HCT116 (cell line): ENCODE measurements at regions not wholly inside any gene's neighbourhood (a gene's known extent, or its start where the extent isn't known, plus 50 kb on each side); places are given as distances from the start of the nearest gene placed in this dataset.

Experiments
- ATAC-seq: fragments of 200-7000 bp; cut with Tn5 transposase; 2 replicates; pipeline ENCODE4 v1.9.1; 2020; ENCODE audit warnings: mild to moderate bottlenecking, moderate library complexity
- BruUV-seq: library from RNA; stranded (reverse); fragments of 400-500 nt; replicated peaks from 2 replicates; lab custom pipeline; 2021; lab: Mats Ljungman, UMichigan
- CTCF ChIA-PET: fragments of 300-600 bp; sonication (Branson Sonifier 250); formaldehyde crosslinking; loops from one replicate; lab custom pipeline; 2021; ENCODE audit warnings: antibody characterized with exemption; lab: Charles Lee
- POLR2A ChIA-PET: fragments of 300-600, 350-600 bp; sonication (Branson Sonifier 250); formaldehyde crosslinking; loops from one replicate; lab custom pipeline; 2021; ENCODE audit warnings: antibody characterized with exemption; lab: Charles Lee
- RAD21 ChIA-PET, 2 experiments: fragments of 300-600 bp; sonication (Branson Sonifier 250); formaldehyde crosslinking; loops; one replicate each; lab custom pipeline; 2023; ENCODE audit warnings: low total read pairs in 2 of 2; ENCODE audit not compliant: uncharacterized antibody in 2 of 2, unreplicated experiment in 2 of 2, low non-redundant PET in 1 of 2; lab: Charles Lee
- DNase-seq: peaks from one replicate; pipeline ENCODE4 v3.0.0-alpha.2; 2010; ENCODE audit warnings: low read depth, low spot score
- H2AFZ ChIP-seq: fragments of 200-600 bp; shearing (Covaris generic), sonication (generic); 2 replicates; pipeline ENCODE4 v1.6.1; 2017; ENCODE audit warnings: low read depth, mixed run types, mixed read lengths, antibody characterized with exemption, low read length; ENCODE audit not compliant: poor library complexity, severe bottlenecking
- H3K27ac ChIP-seq: 2 replicates; pipeline ENCODE4 v1.5.1; 2012; ENCODE audit warnings: low read depth, low read length
- H3K27me3 ChIP-seq: fragments of 200-600 bp; sonication (generic); 2 replicates; pipeline ENCODE4 v1.6.1; 2016; ENCODE audit warnings: mixed run types, low read length, mixed read lengths; ENCODE audit not compliant: insufficient read depth
- H3K36me3 ChIP-seq, 2 experiments: fragments of 200-500 bp in 1 of 2; fragments of 200-600 bp in 1 of 2; sonication (Bioruptor generic) in 1 of 2; sonication (generic) in 1 of 2; 2 replicates each; pipeline versions ENCODE4 v1.5.1 to v1.6.1; 2014 to 2016; ENCODE audit warnings: low read length in 2 of 2, inconsistent platforms in 1 of 2, mixed read lengths in 1 of 2, mixed run types in 1 of 2; ENCODE audit not compliant: insufficient read depth in 2 of 2, control insufficient read depth in 1 of 2
- H3K4me1 ChIP-seq, 2 experiments: fragments of 200-600 bp in 1 of 2; sonication (generic) in 1 of 2; 2 replicates each; pipeline versions ENCODE4 v1.5.1 to v1.6.1; 2012 to 2017; ENCODE audit warnings: low read length in 2 of 2, inconsistent platforms in 1 of 2, mild to moderate bottlenecking in 1 of 2, mixed read lengths in 1 of 2, mixed run types in 1 of 2, moderate library complexity in 1 of 2; ENCODE audit not compliant: insufficient read depth in 2 of 2, control insufficient read depth in 1 of 2
- H3K4me2 ChIP-seq: fragments of 200-600 bp; sonication (generic); 2 replicates; pipeline ENCODE4 v1.6.1; 2017; ENCODE audit warnings: mixed run types, low read length, mixed read lengths
- H3K4me3 ChIP-seq, 2 experiments: fragments of 200-600 bp in 1 of 2; sonication (generic) in 1 of 2; replicated peaks in 1 of 2; 2 replicates each; pipeline ENCODE4 v1.5.1; 2011 to 2016; ENCODE audit warnings: low read length in 2 of 2, control low read depth in 1 of 2, low read depth in 1 of 2, mild to moderate bottlenecking in 1 of 2, mixed read lengths in 1 of 2, mixed run types in 1 of 2
- H3K79me2 ChIP-seq: fragments of 200-600 bp; sonication (generic); 2 replicates; pipeline ENCODE4 v1.6.1; 2017; ENCODE audit warnings: mild to moderate bottlenecking, mixed run types, low read length, moderate library complexity, mixed read lengths; ENCODE audit not compliant: insufficient read depth
- H3K9ac ChIP-seq: fragments of 200-600 bp; sonication (generic); 2 replicates; pipeline ENCODE4 v1.6.1; 2016; ENCODE audit warnings: low read length, mixed read lengths
- H3K9me2 ChIP-seq: fragments of 200-600 bp; sonication (generic), shearing (Covaris generic); 2 replicates; pipeline ENCODE4 v1.6.1; 2017; ENCODE audit warnings: mixed run types, mild to moderate bottlenecking, moderate library complexity; ENCODE audit not compliant: insufficient read depth
- H3K9me3 ChIP-seq, 2 experiments: fragments of 200-500 bp in 1 of 2; fragments of 200-600 bp in 1 of 2; sonication (Bioruptor generic) in 1 of 2; sonication (generic) in 1 of 2; 2 replicates each; pipeline ENCODE4 v1.6.1; 2014 to 2017; ENCODE audit warnings: low read length in 2 of 2, mixed read lengths in 2 of 2, inconsistent platforms in 1 of 2, low read depth in 1 of 2, mild to moderate bottlenecking in 1 of 2, mixed run types in 1 of 2, moderate library complexity in 1 of 2; ENCODE audit not compliant: control insufficient read depth in 1 of 2, insufficient read depth in 1 of 2
- H4K20me1 ChIP-seq: fragments of 200-600 bp; sonication (generic), shearing (Covaris generic); 2 replicates; pipeline ENCODE4 v1.6.1; 2017; ENCODE audit warnings: mixed run types, mild to moderate bottlenecking, moderate library complexity; ENCODE audit not compliant: insufficient read depth
- CBX3 ChIP-seq: IDR thresholded peaks from 2 replicates; pipeline ENCODE4 v1.6.1; 2012; ENCODE audit warnings: low read depth
- CEBPB ChIP-seq: IDR thresholded peaks from 2 replicates; pipeline ENCODE4 v1.6.1; 2012; ENCODE audit warnings: low read depth
- EZH2 ChIP-seq: fragments of 200-600 bp; sonication (generic); IDR thresholded peaks from 2 replicates; pipeline ENCODE4 v1.6.1; 2017; ENCODE audit warnings: antibody characterized with exemption, mixed run types
- RAD21 ChIP-seq: IDR thresholded peaks from 2 replicates; pipeline ENCODE4 v1.6.1; 2012; ENCODE audit warnings: low read depth, mild to moderate bottlenecking
- ZFX ChIP-seq: fragments of 450-650 bp; IDR thresholded peaks from 2 replicates; pipeline ENCODE4 v1.6.1; 2017
- intact Hi-C: fragments of 100-400 bp; cut with micrococcal nuclease; formaldehyde crosslinking; loops from 2 replicates; pipeline ENCODE4 v1.10.0; 2022
- TF ChIP-seq, protein P1 (sequence below): IDR thresholded peaks from 2 replicates; pipeline ENCODE4 v1.6.1; 2011; ENCODE audit warnings: mild to moderate bottlenecking, low read length, moderate library complexity; ENCODE audit not compliant: insufficient replicate concordance; ENCODE audit errors: extremely low read depth
- TF ChIP-seq, protein P2 (sequence below): IDR thresholded peaks from 2 replicates; pipeline ENCODE4 v1.6.1; 2012; ENCODE audit warnings: low read depth
- TF ChIP-seq, protein P3 (sequence below), 3 experiments: fragments of 200-600 bp in 1 of 3; sonication (generic) in 1 of 3; IDR thresholded peaks in 2 of 3; conservative IDR thresholded peaks in 1 of 3; 2 replicates each; pipeline ENCODE4 v1.5.1; 2012 to 2017; ENCODE audit warnings: low read depth in 2 of 3, low read length in 2 of 3, antibody characterized with exemption in 1 of 3, borderline replicate concordance in 1 of 3, control low read depth in 1 of 3, mild to moderate bottlenecking in 1 of 3, mixed read lengths in 1 of 3, mixed run types in 1 of 3, moderate library complexity in 1 of 3; ENCODE audit not compliant: insufficient read depth in 1 of 3

DNA sequence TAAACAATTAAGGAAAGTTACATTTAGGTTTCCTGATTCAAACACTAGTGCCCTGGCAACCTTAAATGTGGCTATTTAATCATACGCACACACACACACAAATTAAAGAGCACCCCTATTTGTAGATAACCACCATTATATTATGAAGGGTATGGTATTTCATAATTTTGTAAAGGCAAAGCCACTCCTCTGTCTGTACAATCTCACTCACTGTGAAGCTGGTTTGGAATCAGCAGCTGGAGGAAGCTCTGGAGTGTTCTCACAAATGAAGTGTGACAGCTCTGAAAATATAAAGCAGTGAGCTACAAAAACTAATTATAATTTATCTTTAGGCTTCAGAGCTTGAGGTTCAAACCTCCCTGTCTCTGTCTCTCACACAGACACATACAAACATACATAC, 57.9 kb upstream of the KCNJ16 start (continued):
- TF ChIP-seq, protein P1, sequence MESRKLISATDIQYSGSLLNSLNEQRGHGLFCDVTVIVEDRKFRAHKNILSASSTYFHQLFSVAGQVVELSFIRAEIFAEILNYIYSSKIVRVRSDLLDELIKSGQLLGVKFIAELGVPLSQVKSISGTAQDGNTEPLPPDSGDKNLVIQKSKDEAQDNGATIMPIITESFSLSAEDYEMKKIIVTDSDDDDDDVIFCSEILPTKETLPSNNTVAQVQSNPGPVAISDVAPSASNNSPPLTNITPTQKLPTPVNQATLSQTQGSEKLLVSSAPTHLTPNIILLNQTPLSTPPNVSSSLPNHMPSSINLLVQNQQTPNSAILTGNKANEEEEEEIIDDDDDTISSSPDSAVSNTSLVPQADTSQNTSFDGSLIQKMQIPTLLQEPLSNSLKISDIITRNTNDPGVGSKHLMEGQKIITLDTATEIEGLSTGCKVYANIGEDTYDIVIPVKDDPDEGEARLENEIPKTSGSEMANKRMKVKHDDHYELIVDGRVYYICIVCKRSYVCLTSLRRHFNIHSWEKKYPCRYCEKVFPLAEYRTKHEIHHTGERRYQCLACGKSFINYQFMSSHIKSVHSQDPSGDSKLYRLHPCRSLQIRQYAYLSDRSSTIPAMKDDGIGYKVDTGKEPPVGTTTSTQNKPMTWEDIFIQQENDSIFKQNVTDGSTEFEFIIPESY: no peak
- TF ChIP-seq ZFX (no peak), EZH2 (no peak), CEBPB (no peak), CBX3 (no peak)
- TF ChIP-seq, protein P2, sequence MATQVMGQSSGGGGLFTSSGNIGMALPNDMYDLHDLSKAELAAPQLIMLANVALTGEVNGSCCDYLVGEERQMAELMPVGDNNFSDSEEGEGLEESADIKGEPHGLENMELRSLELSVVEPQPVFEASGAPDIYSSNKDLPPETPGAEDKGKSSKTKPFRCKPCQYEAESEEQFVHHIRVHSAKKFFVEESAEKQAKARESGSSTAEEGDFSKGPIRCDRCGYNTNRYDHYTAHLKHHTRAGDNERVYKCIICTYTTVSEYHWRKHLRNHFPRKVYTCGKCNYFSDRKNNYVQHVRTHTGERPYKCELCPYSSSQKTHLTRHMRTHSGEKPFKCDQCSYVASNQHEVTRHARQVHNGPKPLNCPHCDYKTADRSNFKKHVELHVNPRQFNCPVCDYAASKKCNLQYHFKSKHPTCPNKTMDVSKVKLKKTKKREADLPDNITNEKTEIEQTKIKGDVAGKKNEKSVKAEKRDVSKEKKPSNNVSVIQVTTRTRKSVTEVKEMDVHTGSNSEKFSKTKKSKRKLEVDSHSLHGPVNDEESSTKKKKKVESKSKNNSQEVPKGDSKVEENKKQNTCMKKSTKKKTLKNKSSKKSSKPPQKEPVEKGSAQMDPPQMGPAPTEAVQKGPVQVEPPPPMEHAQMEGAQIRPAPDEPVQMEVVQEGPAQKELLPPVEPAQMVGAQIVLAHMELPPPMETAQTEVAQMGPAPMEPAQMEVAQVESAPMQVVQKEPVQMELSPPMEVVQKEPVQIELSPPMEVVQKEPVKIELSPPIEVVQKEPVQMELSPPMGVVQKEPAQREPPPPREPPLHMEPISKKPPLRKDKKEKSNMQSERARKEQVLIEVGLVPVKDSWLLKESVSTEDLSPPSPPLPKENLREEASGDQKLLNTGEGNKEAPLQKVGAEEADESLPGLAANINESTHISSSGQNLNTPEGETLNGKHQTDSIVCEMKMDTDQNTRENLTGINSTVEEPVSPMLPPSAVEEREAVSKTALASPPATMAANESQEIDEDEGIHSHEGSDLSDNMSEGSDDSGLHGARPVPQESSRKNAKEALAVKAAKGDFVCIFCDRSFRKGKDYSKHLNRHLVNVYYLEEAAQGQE: no peak
- TF ChIP-seq, all 23 proteins: peak for 0

DNA sequence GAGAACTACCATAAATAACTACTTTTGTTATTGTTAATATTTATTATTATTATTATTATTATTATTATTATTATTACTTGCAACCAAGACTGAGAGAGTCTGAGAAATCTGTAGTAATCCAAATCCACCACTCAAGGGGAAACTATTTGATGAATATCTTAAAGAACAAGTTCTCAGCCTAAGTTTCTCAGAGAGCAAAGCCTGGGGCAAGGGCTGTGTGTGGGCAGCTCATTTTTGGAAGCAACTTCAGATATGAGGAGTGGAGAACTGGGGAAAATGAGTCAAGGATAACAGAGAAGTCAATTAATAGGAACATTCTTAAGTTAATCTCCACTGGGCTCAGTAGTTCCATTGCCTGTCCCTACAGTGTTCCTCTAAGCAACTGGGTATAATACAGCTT, 57.1 kb upstream of the KCNJ16 start:
- TF ChIP-seq RAD21 (no peak), EZH2 (no peak)
- TF ChIP-seq, protein P3, sequence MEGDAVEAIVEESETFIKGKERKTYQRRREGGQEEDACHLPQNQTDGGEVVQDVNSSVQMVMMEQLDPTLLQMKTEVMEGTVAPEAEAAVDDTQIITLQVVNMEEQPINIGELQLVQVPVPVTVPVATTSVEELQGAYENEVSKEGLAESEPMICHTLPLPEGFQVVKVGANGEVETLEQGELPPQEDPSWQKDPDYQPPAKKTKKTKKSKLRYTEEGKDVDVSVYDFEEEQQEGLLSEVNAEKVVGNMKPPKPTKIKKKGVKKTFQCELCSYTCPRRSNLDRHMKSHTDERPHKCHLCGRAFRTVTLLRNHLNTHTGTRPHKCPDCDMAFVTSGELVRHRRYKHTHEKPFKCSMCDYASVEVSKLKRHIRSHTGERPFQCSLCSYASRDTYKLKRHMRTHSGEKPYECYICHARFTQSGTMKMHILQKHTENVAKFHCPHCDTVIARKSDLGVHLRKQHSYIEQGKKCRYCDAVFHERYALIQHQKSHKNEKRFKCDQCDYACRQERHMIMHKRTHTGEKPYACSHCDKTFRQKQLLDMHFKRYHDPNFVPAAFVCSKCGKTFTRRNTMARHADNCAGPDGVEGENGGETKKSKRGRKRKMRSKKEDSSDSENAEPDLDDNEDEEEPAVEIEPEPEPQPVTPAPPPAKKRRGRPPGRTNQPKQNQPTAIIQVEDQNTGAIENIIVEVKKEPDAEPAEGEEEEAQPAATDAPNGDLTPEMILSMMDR (IDR thresholded peaks at IDR 0.05 in 2 of 3, conservative IDR thresholded peaks at IDR 0.05 in 1 of 3; ENCODE audit: borderline replicate concordance in 1 of 3, insufficient read depth in 1 of 3, low read depth in 2 of 3, low read length in 2 of 3): no peak
- TF ChIP-seq, protein P1: no peak
- no peaks in the 10 kb centered on the region for H3K9me2 ChIP-seq
- no peaks in the 10 kb centered on the region for H4K20me1 ChIP-seq
- H3K27me3 ChIP-seq: no peaks in the 10 kb centered on the region
- no peak overlapping the region for H3K4me2 ChIP-seq
- POLR2A ChIA-PET: no interaction called here
- RAD21 ChIA-PET: no interaction called here
- H3K9me3 ChIP-seq: peaks cover 2 to 37% of the 10 kb centered on the region in 2 experiments; a peak in 1 of 4 replicates
- no peaks in the 10 kb centered on the region for H3K79me2 ChIP-seq
- no peak overlapping the region for H2AFZ ChIP-seq
- no peaks in the 10 kb centered on the region for H3K4me1 ChIP-seq
- BruUV-seq: no TSS peak
- CTCF ChIA-PET: no interaction called here
- no peak overlapping the region for H3K4me3 ChIP-seq
- intact Hi-C loops: no loop called here
- no peak overlapping the region for H3K27ac ChIP-seq
- DNase-seq (no peak), ATAC-seq (no peak)
- H3K36me3 ChIP-seq: no peaks in the 10 kb centered on the region
- H3K9ac ChIP-seq: no peak overlapping the region
